Sigmoid colon (tissue), 3 donors: ENCODE measurements at regions not wholly inside any gene's neighbourhood (a gene's known extent, or its start where the extent isn't known, plus 50 kb on each side); places are given as distances from the start of the nearest gene placed in this dataset.

Experiments
- POLR2A ChIP-seq, 2 donors: fragments of 450-650 bp; IDR thresholded peaks; one replicate each; pipeline ENCODE4 v1.6.1; 2016; ENCODE audit warnings: antibody characterized with exemption in 2 of 2, mild to moderate bottlenecking in 2 of 2, moderate library complexity in 2 of 2
- TF ChIP-seq, protein P1 (sequence below), 4 experiments: fragments of 450-650 bp in 3 of 4; fragments of 200-600 bp in 1 of 4; IDR thresholded peaks; one replicate each; pipeline ENCODE4 v1.5.1; 2016 to 2019; ENCODE audit warnings: antibody characterized with exemption in 4 of 4, mild to moderate bottlenecking in 3 of 4, moderate library complexity in 2 of 4

DNA sequence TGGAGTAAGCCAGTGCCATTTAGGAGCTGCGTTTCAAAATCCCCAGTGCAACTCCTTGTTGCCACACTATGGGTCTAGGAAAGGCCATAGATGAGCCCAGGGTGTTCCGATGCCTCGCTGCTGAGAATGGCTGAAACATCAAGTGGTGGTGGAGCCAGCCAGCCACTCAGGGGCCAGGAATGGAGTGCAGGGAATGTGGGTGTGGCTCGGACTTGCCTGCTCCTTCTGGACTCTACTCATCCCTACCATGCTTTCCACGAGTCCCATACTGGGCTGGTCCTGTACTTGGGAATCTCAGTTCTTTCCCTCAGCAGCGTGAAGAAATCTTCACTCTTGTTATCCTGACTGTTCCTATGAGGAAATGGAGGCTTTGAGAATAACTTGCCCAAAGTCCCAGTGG lies 143.5 kb downstream of the INSIG2 start:
- TF ChIP-seq POLR2A (IDR thresholded peaks at IDR 0.05) = no peak
- TF ChIP-seq, protein P1, sequence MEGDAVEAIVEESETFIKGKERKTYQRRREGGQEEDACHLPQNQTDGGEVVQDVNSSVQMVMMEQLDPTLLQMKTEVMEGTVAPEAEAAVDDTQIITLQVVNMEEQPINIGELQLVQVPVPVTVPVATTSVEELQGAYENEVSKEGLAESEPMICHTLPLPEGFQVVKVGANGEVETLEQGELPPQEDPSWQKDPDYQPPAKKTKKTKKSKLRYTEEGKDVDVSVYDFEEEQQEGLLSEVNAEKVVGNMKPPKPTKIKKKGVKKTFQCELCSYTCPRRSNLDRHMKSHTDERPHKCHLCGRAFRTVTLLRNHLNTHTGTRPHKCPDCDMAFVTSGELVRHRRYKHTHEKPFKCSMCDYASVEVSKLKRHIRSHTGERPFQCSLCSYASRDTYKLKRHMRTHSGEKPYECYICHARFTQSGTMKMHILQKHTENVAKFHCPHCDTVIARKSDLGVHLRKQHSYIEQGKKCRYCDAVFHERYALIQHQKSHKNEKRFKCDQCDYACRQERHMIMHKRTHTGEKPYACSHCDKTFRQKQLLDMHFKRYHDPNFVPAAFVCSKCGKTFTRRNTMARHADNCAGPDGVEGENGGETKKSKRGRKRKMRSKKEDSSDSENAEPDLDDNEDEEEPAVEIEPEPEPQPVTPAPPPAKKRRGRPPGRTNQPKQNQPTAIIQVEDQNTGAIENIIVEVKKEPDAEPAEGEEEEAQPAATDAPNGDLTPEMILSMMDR (IDR thresholded peaks at IDR 0.05) = no peak
